ENCODE measurements at regions not wholly inside any gene's neighbourhood (a gene's known extent, or its start where the extent isn't known, plus 50 kb on each side); places are given as distances from the start of the nearest gene placed in this dataset.
"Not testable (repeated sequence)": the region's sequence is repeated elsewhere in the genome, so short reads cannot be mapped to it uniquely, and the experiment has no call there.

GRCh38 chr7:150024550-150025490 lies 151.1 kb downstream of the ATP6V0E2 start:
- not testable (repeated sequence) for TF ChIP-seq CTCF (IDR thresholded peaks at IDR 0.05); MAFK (IDR thresholded peaks at IDR 0.05; ENCODE audit: partially characterized antibody); RCOR1 (IDR thresholded peaks at IDR 0.05; ENCODE audit: low read depth, low read length)

All from A549 (cell line).